Activated effector memory CD4-positive, alpha-beta T cell treated with anti-CD3 and anti-CD28 coated beads, Interleukin-2, amount 50 U/mL, for 16 hours (primary cell): ENCODE measurements at regions not wholly inside any gene's neighbourhood (a gene's known extent, or its start where the extent isn't known, plus 50 kb on each side); places are given as distances from the start of the nearest gene placed in this dataset.
"Not testable (repeated sequence)": the region's sequence is repeated elsewhere in the genome, so short reads cannot be mapped to it uniquely, and the experiment has no call there.

ENCODE experiments used
- DNase-seq: peaks from one replicate; pipeline ENCODE4 v3.0.0-alpha.2; 2020

DNA sequence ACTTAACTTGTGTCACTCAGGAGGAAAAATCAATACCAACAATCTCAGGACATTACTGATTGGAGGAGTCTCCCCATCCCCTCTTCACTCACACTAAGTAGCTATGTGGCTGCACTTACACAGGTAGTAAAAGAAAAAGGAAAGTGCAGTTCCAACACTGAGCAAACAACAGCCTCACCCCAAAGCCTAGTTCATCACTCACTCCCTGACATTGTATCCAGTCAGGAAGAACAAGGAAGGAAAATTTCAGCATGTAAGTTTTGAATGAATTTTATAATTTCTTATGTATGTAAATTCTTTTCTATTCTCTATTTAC, 273.4 kb downstream of the IGSF11 start:
- DNase-seq, result no peak

DNA sequence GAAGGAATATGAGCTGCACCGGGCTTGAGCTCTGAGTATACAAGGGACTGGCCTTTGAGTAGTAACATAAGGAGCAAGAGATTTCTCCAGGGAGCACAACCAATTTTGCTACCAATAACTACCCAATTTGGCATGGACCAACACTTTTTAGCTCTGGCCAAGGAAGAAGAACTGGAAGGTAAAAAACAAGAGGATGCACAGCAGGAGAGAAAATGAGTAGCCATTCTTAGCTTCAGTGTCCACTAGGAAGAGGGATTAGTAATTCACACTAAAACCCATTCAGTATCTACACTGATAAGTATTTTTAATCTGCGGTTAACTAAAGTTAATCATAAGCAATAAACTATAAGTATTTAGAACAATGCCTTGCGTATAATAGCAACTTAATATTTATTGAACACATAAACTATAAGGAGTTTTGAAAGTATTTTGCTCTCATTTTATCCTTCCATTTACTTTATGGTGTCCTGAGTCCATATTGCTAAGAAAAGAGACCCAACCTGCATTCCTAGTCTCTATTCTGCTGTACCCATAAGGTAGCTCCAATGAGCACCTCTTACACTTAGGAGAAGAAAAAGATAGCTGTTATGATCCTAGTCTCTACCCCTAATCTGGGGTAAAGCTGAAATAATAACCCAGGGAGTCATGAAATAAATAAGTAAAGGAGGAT, 268.9 kb downstream of the IGSF11 start:
- DNase-seq, result no peak

DNA sequence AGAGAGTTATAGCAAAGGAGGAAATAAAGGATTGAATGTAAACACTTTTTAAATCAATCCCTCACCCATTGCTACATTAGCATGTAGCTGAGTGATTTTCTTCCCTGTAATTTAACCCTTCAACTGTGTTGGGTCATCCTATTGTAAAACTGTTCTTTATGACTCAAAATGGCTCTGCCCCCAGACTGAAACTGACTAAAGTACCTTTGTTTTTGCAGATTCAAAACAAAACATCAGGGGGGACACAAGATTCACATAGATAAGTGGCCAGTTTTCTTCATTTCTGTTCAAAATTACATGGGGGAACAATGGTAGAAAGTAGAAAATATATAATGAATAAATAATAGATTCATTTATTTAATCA, 268.4 kb downstream of the IGSF11 start:
- DNase-seq, result no peak

DNA sequence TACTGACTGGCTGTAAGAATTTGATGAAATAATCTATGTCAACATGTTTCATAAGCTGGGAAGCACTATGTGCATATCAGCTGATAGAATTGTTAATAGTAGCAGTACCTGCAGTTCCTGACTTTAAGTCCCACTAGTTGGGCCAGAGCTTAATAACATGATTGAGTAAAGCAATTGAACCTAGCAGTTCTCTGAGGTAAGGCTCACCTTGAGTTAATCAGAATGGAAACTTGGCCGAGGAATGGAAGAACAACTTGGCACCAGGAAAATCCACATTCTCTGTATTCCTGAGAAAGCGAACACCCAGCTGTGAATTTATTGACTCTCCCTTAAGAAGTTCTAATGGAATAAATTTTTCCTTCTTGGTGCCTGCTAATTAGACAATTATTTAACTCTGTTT, 262.6 kb downstream of the IGSF11 start:
- no peak for DNase-seq

GRCh38 chr3:118772547-118773011, 262.1 kb downstream of the IGSF11 start:
- no peak for DNase-seq

- DNase-seq, result no peak
Measured at GRCh38 chr3:118775021-118775420, 259.6 kb downstream of the IGSF11 start.

DNA sequence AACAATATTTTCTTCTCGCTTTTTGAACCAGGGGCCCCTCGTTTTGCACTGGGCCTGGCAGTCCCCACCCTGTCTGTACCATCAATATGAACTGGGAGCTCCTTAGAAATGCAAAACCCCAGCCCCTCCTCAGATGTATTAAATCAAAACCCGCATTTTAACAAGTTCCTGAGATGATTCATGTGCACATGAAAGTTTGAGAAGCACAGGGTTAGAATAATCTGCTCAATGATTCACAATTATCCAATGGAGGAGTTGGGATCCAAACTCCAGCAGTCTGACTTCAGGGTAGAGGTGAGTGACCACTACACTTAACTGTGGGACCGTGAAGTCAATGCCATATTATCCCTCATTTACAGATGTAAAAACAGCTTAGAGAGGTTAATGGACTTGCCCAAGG, 256.4 kb downstream of the IGSF11 start:
- no peak for DNase-seq

- DNase-seq, result no peak
Measured at GRCh38 chr3:118781232-118781631, 253.4 kb downstream of the IGSF11 start.

DNA sequence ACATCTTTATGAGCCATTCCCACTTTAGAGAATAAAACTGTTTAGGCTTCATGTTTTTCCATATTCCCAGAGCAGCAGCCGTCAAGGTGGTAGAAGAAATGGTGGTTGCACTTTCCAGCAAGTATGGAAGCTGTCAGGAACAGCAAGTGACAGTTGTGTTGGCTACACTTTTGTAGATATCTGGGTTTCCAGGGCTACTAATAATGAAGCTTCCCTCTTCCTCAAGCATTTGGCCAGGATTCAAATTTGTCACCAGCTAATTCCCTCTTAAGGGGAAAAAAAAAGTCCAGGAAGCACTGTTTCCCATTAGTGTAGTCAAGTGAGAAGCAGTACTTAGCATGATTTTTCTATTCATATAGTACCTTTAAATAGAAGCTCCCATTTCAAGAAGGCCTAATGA, 252.8 kb downstream of the IGSF11 start:
- no peak for DNase-seq

- no peak for DNase-seq
Measured at GRCh38 chr3:118782755-118783202, 251.9 kb downstream of the IGSF11 start.

- no peak for DNase-seq
Measured at GRCh38 chr3:118785415-118785814, 249.2 kb downstream of the IGSF11 start.

DNA sequence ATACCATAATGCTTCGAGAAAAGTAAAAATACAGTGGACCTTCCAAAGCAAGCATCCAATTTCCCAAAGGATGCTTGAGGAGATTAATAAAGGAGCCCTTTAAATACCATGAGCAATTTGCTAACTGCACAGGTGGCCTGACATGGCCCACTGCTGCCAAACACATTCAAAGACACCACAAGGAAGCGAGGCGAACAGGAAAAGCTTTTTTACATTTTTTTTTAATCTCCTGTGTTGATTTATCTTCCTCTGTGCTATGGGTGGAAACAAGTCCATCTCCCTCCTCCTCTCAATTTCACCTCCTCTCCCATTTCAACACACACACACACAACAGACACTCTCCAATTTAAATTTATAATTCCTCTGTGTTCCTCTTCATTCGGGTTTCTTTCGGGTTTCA, 243.4 kb downstream of the IGSF11 start:
- no peak for DNase-seq

DNA sequence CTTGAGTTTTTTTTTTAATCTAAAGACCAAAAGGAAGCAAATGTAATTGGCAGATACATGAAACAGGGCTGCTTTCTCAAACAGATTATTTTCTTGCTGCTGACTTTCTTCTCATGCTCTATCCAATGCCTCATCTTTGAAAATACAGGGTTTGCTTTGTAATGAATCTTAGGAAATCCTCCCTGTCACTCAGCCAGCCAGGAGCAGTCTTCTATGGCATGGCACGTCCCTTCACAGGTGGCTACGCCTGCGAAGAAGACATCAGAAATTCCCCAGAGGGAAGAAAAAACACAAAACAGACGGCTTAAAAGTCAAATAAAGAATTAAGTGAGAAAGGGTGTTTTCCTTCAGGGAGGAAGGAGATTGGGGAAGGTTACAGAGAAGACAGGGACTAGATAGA, 242.5 kb downstream of the IGSF11 start:
- DNase-seq, result no peak

DNA sequence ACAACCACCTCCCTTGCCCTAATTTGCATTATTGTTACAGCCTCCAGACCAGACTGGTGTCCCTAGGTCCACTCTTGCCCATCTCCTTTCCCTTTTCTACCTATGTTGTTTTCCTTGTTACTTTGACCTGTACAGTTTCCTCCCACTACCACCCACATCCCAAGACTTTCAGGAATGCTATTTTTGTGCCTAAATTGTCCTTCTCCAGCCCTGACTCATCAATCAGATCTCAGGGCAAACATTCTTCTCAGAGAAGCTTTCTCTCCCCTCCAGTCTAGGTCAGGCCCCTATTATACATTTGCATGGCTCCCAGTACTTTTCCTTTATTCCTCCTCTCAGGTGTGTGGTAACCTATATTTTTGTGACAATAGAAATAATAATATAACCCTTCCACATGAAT, 241.5 kb downstream of the IGSF11 start:
- DNase-seq, result no peak

GRCh38 chr3:118799303-118799702, 235.3 kb downstream of the IGSF11 start:
- no peak for DNase-seq

DNA sequence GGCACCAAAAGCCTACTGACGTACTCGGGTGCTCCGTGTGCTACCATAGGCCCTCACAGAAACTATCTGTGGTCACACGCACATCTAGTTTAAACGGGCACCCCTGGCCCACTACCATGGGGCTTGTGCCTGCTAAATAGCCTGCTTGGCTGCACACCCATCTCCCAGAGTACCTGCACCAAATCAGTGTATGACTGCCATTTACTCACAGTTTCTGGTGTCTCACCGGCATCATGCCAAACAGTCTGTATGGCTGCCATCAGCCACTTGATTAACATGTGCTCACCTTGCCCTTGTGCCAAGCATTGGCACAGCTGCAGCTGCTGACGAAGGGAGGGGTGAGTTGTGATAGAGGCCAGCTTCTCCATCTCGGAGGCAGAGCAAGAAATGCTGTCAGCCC, 232.7 kb downstream of the IGSF11 start:
- DNase-seq, result no peak

DNA sequence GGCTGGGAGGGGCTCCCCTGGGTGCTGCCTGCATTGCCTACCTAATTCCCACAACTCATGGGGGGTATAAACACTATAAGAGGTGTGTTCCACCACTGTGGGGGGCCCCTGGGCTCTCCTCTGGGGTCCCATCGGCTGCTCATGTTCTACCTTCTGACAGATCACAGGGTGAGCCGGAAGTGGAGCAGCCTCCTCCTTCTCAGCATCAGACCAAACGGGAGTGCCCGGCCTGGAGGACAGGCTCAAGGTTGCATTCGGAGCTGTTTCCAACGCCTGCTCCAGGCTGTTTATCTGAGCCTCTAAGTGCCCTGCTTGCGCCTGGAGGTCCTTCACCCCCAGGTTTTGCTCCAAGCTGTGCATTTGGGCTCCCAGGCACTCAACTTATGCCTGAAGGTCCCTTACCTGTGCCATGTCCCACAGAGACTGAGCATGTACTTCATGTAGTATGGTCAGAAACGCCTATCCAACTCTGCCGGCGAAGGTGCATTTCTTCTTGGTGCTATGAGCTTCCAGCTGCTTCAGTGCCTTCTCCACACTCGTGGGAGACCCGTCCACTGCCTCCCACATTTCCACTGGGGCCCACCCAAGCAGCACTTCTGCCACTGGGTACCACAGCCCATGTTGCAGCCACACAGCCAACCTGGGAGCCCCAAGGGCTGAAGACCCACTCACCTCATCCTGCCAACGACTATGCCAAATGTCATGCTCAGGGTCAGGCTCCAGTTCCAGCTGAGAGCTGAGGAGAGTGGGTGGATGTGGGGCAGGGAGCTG, 232.1 kb downstream of the IGSF11 start:
- no peak for DNase-seq

DNA sequence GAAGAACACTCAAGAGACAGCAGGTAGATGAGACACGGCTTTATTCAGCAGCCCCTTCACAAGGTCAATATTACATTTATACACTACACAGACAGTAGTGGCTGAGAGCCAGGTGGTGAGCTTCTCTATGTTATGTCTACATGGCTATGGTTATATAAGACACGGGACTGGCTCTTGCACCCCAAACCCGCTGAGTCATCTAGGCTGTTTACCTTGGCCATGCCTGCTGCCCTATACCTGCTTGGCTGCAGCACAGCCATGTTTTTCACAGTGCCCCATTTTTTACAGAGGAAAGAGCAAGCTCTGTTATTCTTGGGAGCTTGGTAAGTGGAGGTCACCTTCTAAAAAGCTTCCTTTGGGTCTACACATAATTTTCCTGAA, 231.6 kb downstream of the IGSF11 start:
- no peak for DNase-seq

DNA sequence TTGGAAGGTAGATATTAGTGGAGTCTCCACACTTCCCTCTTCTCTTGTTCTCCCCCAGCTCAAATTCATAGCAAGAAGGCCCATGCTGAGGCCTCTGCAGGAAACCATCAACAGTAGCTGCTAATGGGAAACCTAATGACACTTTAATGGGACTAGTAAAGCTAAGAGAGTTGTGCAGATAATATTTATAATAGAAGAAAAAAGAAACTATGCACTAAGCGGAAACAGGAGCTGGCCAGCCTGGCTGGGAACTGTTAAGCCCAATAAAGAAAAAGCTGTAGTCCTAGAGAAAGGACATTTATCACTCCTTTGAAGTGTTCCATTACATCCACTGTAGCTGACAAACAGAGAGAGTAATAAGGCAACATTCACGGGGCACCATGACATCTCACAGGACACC, 229.6 kb downstream of the IGSF11 start:
- DNase-seq, result no peak

- DNase-seq, result no peak
Measured at GRCh38 chr3:118806423-118806822, 228.2 kb downstream of the IGSF11 start.

GRCh38 chr3:118807349-118807748, 227.3 kb downstream of the IGSF11 start:
- DNase-seq, result not testable (repeated sequence)

DNA sequence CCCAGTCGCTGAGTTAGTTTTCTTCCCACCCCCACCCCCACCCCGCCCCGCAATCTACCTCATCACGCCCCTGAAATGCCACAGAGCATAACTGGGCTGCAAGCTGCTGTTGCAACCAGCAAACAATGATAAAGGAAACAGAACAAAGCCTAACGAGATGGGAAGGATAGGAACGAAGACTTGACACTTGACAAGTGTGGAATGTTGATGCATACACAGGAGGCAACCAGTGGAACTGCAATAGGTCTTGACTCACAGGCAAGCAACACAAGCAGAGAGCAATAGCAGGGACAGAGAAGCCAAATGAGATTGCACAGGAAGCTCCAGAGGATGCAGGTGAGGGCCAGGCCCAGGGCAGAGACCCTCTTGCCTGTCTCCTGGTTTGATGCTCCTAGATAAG, 225.9 kb downstream of the IGSF11 start:
- DNase-seq, result no peak

DNA sequence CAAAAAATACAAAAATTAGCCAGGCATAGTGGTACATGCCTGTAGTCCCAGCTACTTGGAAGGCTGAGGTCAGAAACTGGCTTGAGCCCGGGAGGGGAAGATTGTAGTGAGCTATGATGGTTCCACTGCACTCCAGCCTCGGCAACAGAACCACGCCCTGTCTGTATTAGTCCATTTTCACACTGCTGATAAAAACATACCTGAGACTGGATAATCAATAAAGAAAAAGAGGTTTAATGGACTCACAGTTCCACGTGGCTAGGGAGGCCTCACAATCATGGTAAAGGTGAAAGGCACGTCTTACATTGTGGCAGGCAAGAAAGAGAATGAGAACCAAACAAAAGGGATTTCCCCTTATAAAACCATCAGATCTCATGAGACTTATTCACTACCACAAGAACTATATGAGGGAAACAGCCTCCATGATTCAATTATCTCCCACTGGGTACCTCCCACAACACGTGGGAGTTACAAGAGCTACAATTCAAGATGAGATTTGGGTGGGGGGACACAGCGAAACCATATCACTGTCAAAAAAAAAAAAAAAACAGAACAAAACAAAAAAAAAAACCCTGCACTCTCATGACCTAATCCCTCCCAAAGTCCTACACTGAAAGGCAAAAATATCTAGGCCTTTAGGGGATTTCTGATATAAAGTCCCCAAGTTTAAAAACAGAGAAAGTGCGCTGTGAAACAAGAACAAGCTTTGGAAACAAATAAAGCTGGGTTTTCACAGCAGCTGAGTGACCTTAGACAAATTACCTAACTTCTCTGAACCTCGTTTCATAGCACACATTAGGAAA, 224.7 kb downstream of the IGSF11 start:
- DNase-seq, result no peak

DNA sequence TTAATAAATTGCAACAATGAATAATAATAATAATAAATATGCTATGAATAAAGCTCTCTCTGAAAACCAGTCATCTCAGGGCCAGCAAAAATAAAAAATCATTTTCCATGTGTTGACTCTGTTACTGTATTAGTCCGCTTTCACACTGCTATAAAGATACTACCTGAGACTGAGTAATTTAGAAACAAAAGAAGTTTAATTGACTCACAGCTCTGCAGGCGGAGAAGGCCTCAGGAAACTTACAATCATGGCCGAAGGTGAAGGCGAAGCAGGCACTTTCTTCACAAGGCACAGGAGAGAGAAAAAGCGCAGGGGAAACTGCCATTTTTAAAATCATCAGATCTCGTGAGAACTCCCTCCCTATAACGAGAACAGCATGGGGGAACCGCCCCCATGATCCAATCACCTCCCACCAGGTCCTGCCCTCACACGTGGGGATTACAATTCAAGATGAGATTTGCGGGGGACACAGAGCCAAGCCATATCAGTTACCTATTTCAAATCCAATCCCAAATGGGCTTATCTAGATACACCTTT, 224.1 kb downstream of the IGSF11 start:
- no peak for DNase-seq
